ENCODE measurements at regions not wholly inside any gene's neighbourhood (a gene's known extent, or its start where the extent isn't known, plus 50 kb on each side); places are given as distances from the start of the nearest gene placed in this dataset.
"Not testable (repeated sequence)": the region's sequence is repeated elsewhere in the genome, so short reads cannot be mapped to it uniquely, and the experiment has no call there.

DNA sequence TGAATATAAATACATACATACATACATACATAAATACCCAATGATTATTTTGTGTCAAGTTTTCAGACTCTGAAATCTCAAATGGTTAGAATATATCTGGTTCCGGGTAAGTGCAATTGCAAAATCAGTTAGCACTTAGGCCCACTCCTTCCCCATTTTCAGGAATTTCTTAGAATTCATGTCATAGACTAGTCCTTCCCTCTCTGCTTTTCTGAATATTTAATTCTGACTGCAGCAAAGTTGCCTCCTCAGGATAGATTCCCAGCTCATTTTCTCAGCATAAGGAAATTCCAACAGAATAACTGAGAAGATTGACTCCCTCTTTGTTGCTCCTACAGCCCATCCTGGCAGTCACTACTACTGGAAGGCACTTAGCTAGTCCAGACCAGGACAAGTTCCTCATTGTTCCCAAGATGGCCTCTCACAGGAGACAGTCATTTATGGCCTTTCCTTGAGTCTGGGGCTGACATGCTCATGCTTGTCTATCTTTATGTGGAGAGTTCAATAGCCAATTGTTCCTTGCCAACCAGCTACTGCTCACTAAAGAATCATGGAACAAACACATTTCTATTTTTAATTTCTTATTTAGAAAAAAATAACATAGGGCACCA lies 142.9 kb upstream of the ITGB1 start:
- DNase-seq = no peak

DNA sequence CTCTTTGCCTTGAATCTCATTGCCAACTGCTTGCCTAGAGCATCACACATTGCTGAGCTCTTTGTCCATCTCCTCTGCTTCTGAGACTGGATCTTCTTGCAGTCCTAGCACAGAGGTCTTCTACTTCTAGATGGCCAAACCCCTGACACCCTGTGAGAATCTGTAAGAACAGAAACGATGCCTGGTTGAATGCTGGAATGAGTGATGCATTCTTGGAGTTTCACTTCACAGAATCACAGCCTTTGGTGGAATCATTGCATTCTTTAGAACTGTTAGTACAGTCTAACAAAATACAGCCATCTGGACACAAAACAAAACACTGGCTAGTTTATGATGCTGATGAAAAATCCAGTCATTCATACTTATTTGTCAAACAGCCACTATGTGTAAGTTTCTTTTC lies 141.7 kb upstream of the ITGB1 start:
- no peak for DNase-seq

DNA sequence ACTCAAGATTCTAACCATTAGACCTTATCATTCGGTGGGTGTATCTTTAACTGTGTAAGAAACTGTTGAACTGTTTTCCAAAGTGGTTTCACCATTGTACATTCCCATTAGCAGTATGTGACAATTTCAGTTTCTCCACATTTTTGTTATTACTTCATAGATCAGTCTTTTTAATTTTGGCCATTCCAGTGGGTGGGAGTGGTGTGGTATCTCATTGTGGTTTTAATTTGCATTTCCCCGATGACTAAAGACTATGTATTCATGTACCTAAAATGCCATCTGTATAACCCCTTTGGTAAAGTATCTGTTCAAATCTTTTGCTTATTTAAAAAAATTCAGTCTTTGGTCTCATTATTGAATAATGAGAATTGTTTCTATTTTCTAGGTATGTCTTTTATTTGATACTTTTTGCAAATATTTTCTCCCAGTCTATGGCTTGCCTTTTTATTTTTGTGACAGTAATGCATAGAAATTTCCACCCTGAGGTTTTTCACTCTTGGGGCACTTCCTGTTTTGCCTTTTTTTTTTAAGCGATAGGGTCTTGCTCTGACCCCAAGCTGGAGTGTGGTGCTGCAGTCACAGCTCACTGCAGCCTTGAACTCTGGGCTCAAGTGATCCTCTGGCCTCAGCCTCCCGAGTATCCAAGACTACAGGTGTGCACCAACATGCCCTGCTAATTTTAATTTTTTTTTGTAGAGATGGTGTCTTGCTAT lies 141.1 kb upstream of the ITGB1 start:
- no peak for DNase-seq

DNA sequence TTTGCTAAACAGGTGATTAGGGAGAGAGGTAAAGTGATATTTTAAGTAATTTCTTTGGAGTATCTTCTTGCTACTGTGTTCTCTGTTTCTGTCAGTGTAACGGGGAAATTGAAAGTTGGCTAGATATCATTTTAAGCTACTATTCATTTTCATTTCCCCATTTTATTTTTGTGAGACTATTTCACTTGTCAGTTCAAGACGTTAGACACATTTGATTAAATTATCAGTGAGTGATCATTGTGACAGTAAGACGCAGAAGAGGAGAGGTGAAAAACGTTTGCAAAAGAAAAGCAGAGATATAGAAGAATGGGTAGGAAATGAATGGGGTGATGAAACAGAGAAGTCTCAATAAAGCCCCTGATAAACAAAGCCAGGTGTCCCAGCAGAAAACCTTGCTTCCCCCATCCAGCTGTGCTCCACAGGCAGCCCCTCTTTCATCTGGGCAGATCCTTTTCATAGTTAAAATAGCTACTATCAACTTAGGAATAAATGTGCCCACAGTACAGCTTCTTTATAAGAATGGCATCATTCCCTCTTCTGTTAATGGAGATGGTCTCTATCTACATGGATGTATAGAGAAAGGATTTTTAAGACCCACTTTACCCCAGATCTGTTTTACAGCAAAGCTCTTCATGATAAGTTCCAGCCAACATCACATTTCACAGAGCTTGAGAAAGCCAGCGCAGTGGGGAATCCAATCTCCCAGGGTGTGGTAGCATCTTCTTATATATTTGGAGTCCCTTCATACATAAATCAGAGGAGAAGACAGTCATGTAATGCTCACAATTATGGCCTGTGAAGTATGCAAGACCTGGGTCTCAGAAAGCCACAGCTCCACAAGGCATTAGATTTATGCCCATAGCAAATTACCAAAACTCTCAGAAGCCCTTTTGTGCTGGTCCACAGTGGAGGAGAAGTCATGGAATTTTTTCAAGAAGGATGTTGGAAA lies 138.1 kb upstream of the ITGB1 start:
- no peak for DNase-seq

DNA sequence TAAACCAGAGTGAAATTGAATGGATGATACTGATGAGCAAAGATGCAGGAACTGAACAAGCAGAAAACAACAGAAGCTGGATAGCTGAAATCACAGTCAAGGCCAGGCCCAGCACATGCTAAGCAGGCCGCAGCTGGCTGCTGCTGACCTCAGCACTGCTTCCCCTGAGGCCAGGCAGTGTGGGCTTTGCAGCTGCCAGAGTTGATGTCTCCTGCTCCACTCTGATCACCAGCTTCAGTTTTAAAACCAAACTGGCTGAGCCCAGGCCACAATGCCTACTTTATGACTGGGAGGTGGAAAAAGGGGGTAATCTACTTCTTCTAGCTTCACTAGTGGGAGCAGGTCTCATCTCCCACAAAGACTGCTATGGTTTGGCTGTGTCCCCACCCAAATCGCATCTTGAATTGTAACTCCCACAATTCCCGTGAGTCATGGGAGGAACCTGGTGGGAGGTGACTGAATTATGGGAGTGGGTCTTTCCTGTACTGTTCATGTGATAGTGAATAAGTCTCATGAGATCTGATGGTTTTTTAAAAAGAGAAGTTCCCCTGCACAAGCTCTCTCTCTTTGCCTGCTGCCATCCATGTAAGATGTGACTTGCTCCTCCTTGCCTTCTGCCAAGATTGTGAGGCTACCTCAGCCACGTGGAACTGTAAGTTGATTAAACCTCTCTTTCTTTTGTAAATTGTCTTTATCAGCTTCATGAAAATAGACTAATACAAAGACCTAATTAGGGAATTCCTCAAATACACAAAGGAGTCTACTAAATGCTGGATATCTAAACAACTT lies 136.4 kb upstream of the ITGB1 start:
- DNase-seq = no peak

GRCh38 chr10:33093362-33093761 lies 135.3 kb upstream of the ITGB1 start:
- DNase-seq = no peak

DNA sequence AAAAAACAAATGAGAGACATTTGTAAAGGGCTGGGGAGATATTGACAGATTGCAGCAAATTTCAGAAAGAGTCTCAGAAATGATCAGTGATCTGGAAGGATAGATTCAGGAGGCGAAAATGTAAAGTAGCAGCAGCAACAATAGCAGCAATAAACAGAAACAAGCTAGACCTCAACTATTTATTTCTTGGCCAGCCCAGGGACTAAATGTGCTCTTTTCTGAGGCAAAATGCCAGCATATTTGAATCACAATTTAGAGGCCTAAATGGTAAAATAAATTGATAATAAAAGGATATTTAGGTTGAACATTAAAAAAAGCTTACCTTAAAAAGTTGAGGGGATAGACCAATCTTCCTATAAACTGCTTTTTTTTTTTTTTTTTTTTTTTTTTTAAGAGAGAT lies 134.6 kb upstream of the ITGB1 start:
- DNase-seq = no peak

GRCh38 chr10:33091201-33091600 lies 133.2 kb upstream of the ITGB1 start:
- no peak for DNase-seq

DNA sequence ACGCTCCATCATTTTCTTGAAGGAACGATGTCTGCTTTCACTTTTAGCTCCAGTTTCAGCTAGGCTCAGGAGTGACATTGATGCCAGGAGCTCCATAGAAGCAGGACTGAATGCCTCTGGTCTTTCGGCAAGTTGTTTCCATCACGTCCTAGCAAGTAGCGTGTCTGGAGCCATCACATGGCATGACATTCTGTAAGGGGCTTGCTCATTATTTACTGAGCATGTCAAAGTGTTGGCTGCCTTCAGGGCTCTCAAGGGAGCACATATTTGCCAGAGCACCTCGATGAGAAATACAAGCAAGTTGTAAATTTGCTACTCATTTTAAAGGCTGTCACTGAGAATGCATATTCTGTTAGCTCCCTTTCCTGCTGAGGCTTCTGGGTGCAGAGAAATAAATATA lies 131.0 kb upstream of the ITGB1 start:
- DNase-seq = no peak

GRCh38 chr10:33087922-33088321 lies 129.9 kb upstream of the ITGB1 start:
- DNase-seq = no peak

DNA sequence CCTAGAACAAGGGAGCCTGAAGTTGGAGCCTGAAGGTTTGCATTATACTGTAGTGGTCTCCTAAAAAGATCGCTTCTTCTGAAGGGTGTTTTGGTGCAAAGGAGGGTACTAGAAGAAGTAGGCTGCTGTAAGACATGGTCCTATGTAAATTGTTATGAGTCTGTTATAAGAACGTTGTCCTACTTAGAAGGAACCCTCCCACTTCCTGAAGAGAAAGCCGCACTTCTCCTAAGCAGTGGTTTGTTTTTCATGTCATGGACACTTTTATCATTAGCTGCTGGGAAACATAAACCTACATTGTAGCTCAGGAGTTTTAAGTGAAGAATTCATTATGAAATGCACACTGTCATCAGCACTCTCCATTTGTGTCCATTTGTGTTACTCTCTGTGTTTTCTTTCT lies 129.1 kb upstream of the ITGB1 start:
- no peak for DNase-seq

DNA sequence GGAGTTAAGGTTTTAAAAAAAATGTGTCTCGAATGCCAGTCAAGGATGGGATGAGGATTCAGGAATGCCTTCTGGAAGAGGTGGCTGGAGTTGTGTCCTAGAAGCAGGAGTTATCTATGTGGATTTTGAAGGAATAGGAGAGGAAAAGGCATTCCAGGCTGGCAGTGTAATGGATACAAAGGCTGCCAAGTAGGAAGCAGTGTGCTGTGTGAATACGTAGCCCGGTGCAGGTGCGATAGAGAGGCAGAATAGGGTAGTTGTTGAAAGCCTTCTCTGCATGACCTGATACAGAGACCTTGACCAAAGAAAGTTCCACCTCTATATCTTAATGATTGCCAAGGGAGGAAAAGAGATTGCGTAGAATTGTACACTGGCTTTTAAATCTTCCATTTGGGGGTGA lies 128.1 kb upstream of the ITGB1 start:
- DNase-seq = no peak

DNA sequence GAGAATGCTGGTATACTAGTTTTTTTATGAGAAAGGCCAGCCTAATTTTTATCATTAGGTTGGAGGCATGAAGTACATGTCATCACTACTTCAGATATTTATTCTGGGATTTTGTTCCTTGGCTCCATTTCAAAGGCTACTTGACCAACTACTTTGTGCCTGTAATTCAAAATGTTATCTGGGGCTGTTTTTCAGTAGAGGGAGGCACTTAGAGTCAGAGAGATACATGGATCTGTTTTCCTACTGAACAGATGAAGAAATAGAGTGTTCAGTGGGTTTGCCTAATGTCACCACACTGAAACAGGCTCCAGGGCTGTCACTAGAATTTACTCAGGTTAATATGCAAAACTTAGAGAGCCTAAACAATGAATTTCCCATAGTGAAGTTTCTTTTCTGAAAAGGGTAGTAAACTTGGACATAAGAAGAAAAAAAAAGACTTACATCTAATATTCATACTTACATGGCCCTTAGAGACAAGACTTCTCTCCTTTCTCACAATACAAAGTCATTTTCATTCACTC lies 127.3 kb upstream of the ITGB1 start:
- DNase-seq = no peak

DNA sequence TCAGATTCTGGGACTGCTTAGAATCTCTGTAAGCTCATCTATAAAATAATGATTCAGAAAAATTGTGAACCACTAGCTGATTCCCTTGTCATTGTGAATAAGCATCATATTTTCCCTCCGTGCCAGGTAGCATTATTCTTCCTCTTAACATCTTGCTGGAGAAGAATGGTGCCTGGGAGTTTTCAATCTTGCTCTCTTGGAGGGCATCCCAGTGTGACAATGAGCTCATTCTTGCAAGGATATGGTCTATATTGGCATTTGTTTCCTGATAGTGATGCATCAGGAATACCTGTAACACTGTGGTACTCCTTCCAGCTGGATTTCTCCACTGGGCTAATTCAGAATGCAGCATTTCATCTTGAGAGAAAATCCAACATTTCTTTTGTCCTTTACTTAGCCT lies 126.4 kb upstream of the ITGB1 start:
- no peak for DNase-seq

GRCh38 chr10:33082373-33082895 lies 124.4 kb upstream of the ITGB1 start:
- no peak for DNase-seq

DNA sequence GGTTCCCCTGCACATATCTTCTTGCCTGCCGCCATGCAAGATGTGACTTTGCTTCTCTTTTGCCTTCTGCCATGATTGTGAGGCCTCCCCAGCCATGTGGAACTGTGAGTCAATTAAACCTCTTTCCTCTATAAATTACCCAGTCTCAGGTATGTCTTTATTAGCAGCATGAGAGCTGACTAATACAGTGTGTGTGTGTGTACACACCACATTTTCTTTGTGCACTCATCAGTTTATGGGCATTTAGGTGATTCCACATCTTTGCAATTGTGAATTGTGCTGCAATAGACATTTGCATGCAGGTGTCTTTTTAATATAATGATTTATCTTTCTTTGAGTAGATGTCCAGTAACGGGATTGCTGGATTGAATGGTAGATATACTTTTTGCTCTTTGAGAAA lies 122.4 kb upstream of the ITGB1 start:
- not testable (repeated sequence) for DNase-seq

DNA sequence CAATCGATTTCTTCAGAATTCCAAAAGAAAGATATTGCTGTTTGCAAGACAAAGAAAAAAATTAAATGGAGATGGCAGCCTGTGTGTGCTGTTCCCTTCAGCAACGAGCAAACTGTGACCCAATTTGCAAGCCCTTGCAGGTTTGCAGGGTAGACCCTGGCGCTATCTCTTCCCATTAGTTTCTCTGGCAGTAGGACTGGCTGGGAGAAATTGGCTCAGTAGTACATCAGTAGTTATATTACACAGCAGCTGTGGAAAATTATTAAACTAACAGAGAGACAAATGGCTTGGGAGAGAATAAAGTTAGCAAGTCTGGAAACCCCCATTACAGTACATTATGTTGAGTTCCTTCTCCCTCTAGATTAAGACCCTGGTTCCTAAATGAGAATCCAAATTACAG lies 116.4 kb upstream of the ITGB1 start:
- no peak for DNase-seq

GRCh38 chr10:33073641-33074415 lies 115.8 kb upstream of the ITGB1 start:
- DNase-seq = no peak

DNA sequence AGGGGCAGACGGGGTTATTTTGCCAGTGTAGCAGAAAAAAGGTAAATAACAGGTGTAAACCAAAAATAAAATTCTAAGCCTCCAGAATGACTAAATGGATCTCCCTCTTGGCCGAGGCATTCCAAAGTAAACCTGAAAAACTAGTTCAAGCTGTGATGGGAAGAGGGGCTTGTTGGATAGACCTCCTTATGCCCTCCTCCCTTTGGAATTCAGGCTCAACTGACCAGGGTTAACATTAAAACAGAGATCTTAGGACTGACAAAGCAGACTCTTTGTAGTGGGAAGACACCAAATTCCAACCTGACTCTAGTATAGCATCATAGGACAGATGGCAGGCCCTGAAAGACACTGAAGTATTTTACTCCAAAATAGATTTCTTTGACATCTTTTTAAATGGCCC lies 113.8 kb upstream of the ITGB1 start:
- no peak for DNase-seq

DNA sequence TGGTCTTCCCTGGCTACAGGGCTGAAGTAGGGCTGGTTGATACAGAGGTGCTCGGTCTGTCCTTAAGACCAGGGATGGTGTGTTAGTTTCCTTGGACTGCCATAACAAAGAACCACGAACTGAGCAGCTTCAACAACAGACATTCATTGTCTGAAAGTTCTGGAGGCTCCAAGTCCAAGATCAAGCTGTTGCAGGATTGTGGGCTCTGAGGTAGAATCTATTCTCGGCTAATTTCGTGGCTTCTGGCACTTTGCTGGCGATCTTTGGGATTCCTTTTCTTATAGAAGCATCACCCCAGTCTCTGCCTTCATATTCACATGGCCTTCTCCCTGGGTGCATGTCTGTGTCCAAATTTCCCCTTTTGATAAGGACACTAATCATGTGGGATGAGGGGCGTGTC lies 112.1 kb upstream of the ITGB1 start:
- no peak for DNase-seq

GRCh38 chr10:33067917-33068316 lies 109.9 kb upstream of the ITGB1 start:
- no peak for DNase-seq

GRCh38 chr10:33067481-33067880 lies 109.5 kb upstream of the ITGB1 start:
- no peak for DNase-seq

Data from NCI-H1092 (cell line).